ENCODE measurements at regions not wholly inside any gene's neighbourhood (a gene's known extent, or its start where the extent isn't known, plus 50 kb on each side); places are given as distances from the start of the nearest gene placed in this dataset.

DNA sequence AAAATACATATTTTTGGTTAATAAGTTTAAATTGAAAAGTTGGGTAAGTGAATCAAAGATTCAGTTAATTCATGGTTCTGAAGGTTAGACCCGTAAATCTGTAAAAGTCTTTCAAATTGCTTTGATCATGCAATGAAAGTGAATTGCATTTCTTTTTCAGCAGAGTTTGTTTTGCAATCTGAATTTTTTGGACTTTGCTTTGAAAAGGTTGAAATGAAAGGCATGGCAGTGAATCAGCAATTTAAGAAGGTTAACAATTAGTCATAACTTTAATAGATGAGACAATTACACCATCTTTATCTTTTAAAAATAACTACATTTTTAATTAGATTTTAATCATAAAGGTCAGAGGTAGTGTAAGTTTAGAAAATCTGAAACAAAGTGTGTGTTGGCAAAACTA is 310.9 kb upstream of the KCNJ16 start:
- TF ChIP-seq POLR2A (IDR thresholded peaks at IDR 0.05): no peak
- TF ChIP-seq, protein P1, sequence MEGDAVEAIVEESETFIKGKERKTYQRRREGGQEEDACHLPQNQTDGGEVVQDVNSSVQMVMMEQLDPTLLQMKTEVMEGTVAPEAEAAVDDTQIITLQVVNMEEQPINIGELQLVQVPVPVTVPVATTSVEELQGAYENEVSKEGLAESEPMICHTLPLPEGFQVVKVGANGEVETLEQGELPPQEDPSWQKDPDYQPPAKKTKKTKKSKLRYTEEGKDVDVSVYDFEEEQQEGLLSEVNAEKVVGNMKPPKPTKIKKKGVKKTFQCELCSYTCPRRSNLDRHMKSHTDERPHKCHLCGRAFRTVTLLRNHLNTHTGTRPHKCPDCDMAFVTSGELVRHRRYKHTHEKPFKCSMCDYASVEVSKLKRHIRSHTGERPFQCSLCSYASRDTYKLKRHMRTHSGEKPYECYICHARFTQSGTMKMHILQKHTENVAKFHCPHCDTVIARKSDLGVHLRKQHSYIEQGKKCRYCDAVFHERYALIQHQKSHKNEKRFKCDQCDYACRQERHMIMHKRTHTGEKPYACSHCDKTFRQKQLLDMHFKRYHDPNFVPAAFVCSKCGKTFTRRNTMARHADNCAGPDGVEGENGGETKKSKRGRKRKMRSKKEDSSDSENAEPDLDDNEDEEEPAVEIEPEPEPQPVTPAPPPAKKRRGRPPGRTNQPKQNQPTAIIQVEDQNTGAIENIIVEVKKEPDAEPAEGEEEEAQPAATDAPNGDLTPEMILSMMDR (IDR thresholded peaks at IDR 0.05): no peak

Data from esophagus squamous epithelium (tissue), 4 donors.